Neural cell (in vitro differentiated cells): ENCODE measurements at regions not wholly inside any gene's neighbourhood (a gene's known extent, or its start where the extent isn't known, plus 50 kb on each side); places are given as distances from the start of the nearest gene placed in this dataset.

Source experiments
- EP300 ChIP-seq: fragments of 450-650 bp; conservative IDR thresholded peaks from 2 replicates; pipeline ENCODE4 v1.6.1; 2014; ENCODE audit warnings: antibody characterized with exemption, mild to moderate bottlenecking, moderate library complexity; ENCODE audit not compliant: poor library complexity, severe bottlenecking
- EZH2 ChIP-seq: fragments of 200-600, 300-800 bp; shearing (Covaris generic), sonication (generic); IDR thresholded peaks from 2 replicates; pipeline ENCODE4 v1.6.1; 2014; ENCODE audit warnings: antibody characterized with exemption, low read length, borderline replicate concordance, mild to moderate bottlenecking; ENCODE audit not compliant: insufficient read depth, poor library complexity, severe bottlenecking
- MXI1 ChIP-seq: fragments of 450-650 bp; conservative IDR thresholded peaks from 2 replicates; pipeline ENCODE4 v1.6.1; 2014; ENCODE audit warnings: antibody characterized with exemption, mild to moderate bottlenecking; ENCODE audit not compliant: poor library complexity, severe bottlenecking
- RAD21 ChIP-seq: fragments of 450-650 bp; conservative IDR thresholded peaks from 2 replicates; pipeline ENCODE4 v1.6.1; 2014; ENCODE audit warnings: antibody characterized with exemption, mild to moderate bottlenecking, moderate library complexity
- REST ChIP-seq: IDR thresholded peaks from 2 replicates; pipeline ENCODE4 v1.6.1; 2012; ENCODE audit warnings: borderline replicate concordance
- SMC3 ChIP-seq: fragments of 450-650 bp; conservative IDR thresholded peaks from 2 replicates; pipeline ENCODE4 v1.6.1; 2014; ENCODE audit warnings: antibody characterized with exemption, mild to moderate bottlenecking, moderate library complexity; ENCODE audit not compliant: poor library complexity
- TF ChIP-seq, protein P1 (sequence below): fragments of 450-650 bp; IDR thresholded peaks from 2 replicates; pipeline ENCODE4 v1.5.1; 2014; ENCODE audit warnings: antibody characterized with exemption, mild to moderate bottlenecking, moderate library complexity; ENCODE audit not compliant: poor library complexity, severe bottlenecking

GRCh38 chr5:27814286-27814685 is 775.9 kb upstream of the CDH9 start:
- TF ChIP-seq, protein P1, sequence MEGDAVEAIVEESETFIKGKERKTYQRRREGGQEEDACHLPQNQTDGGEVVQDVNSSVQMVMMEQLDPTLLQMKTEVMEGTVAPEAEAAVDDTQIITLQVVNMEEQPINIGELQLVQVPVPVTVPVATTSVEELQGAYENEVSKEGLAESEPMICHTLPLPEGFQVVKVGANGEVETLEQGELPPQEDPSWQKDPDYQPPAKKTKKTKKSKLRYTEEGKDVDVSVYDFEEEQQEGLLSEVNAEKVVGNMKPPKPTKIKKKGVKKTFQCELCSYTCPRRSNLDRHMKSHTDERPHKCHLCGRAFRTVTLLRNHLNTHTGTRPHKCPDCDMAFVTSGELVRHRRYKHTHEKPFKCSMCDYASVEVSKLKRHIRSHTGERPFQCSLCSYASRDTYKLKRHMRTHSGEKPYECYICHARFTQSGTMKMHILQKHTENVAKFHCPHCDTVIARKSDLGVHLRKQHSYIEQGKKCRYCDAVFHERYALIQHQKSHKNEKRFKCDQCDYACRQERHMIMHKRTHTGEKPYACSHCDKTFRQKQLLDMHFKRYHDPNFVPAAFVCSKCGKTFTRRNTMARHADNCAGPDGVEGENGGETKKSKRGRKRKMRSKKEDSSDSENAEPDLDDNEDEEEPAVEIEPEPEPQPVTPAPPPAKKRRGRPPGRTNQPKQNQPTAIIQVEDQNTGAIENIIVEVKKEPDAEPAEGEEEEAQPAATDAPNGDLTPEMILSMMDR, result no peak
- no peak for TF ChIP-seq REST
- no peak for TF ChIP-seq MXI1
- no peak for TF ChIP-seq SMC3
- no peak for TF ChIP-seq EZH2
- TF ChIP-seq EP300, result peak; percentile 49
- TF ChIP-seq RAD21, result no peak
